ENCODE measurements at regions not wholly inside any gene's neighbourhood (a gene's known extent, or its start where the extent isn't known, plus 50 kb on each side); places are given as distances from the start of the nearest gene placed in this dataset.

GRCh38 chr16:73298562-73298961 lies 250.6 kb upstream of the ZFHX3 start:
- no peak overlapping the region for H3K4me3 ChIP-seq (ENCODE audit: low read depth, low read length)

- no peak overlapping the region for H3K4me3 ChIP-seq (ENCODE audit: low read depth, low read length)
These were observed 242.3 kb upstream of the ZFHX3 start for GRCh38 chr16:73290258-73290657.

- H3K4me3 ChIP-seq (ENCODE audit: low read depth, low read length) = no peak overlapping the region
These were observed 241.3 kb upstream of the ZFHX3 start for GRCh38 chr16:73289232-73289631.

- no peak overlapping the region for H3K4me3 ChIP-seq (ENCODE audit: low read depth, low read length)
These were observed 240.6 kb upstream of the ZFHX3 start for GRCh38 chr16:73288520-73288919.

GRCh38 chr16:73287859-73288405 lies 240.0 kb upstream of the ZFHX3 start:
- H3K4me3 ChIP-seq (ENCODE audit: low read depth, low read length) = no peak overlapping the region

- H3K4me3 ChIP-seq (ENCODE audit: low read depth, low read length) = no peak overlapping the region
These were observed 238.7 kb upstream of the ZFHX3 start for GRCh38 chr16:73286346-73287267.

- H3K4me3 ChIP-seq (ENCODE audit: low read depth, low read length) = no peak overlapping the region
These were observed 237.7 kb upstream of the ZFHX3 start for GRCh38 chr16:73285436-73286201.

GRCh38 chr16:73280388-73280787 lies 232.5 kb upstream of the ZFHX3 start:
- no peak overlapping the region for H3K4me3 ChIP-seq (ENCODE audit: low read depth, low read length)

- no peak overlapping the region for H3K4me3 ChIP-seq (ENCODE audit: low read depth, low read length)
These were observed 231.5 kb upstream of the ZFHX3 start for GRCh38 chr16:73279451-73279850.

- no peak overlapping the region for H3K4me3 ChIP-seq (ENCODE audit: low read depth, low read length)
These were observed 229.1 kb upstream of the ZFHX3 start for GRCh38 chr16:73277071-73277470.

GRCh38 chr16:73275448-73275847 lies 227.5 kb upstream of the ZFHX3 start:
- H3K4me3 ChIP-seq (ENCODE audit: low read depth, low read length) = no peak overlapping the region

GRCh38 chr16:73275024-73275423 lies 227.1 kb upstream of the ZFHX3 start:
- H3K4me3 ChIP-seq (ENCODE audit: low read depth, low read length) = no peak overlapping the region

- no peak overlapping the region for H3K4me3 ChIP-seq (ENCODE audit: low read depth, low read length)
These were observed 226.2 kb upstream of the ZFHX3 start for GRCh38 chr16:73274140-73274539.

- no peak overlapping the region for H3K4me3 ChIP-seq (ENCODE audit: low read depth, low read length)
These were observed 220.6 kb upstream of the ZFHX3 start for GRCh38 chr16:73268366-73268993.

- H3K4me3 ChIP-seq (ENCODE audit: low read depth, low read length) = no peak overlapping the region
These were observed 218.0 kb upstream of the ZFHX3 start for GRCh38 chr16:73265935-73266334.

GRCh38 chr16:73265124-73265837 lies 217.4 kb upstream of the ZFHX3 start:
- H3K4me3 ChIP-seq (ENCODE audit: low read depth, low read length) = no peak overlapping the region

- no peak overlapping the region for H3K4me3 ChIP-seq (ENCODE audit: low read depth, low read length)
These were observed 215.0 kb upstream of the ZFHX3 start for GRCh38 chr16:73262931-73263330.

GRCh38 chr16:73255031-73255430 lies 207.1 kb upstream of the ZFHX3 start:
- no peak overlapping the region for H3K4me3 ChIP-seq (ENCODE audit: low read depth, low read length)

GRCh38 chr16:73253922-73254480 lies 206.1 kb upstream of the ZFHX3 start:
- no peak overlapping the region for H3K4me3 ChIP-seq (ENCODE audit: low read depth, low read length)

GRCh38 chr16:73252446-73252845 lies 204.5 kb upstream of the ZFHX3 start:
- H3K4me3 ChIP-seq (ENCODE audit: low read depth, low read length) = no peak overlapping the region
